ENCODE measurements at regions not wholly inside any gene's neighbourhood (a gene's known extent, or its start where the extent isn't known, plus 50 kb on each side); places are given as distances from the start of the nearest gene placed in this dataset.

DNA sequence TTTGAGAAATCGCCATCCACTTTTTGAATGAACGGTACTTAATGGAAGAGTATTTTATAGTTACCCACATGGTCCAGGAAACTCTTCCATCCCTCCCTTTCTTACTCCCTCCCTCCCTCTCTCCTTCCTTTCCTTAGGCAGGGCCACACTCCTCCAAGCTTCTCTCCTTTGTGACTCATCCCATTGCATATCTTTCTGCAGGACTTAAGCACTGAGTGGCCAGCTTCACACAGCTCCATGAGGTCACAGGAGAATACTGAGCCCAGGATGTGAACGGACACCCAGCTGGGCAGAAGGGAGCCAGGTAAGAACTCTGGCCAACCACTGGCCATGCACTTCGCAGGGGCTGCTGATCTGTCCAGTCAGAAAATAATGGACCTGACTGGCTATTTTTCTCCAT lies 189.7 kb upstream of the ADCY1 start:
- CTCF ChIA-PET: no interaction called here
- Histone ChIP-seq H2AFZ (ENCODE audit: control insufficient read depth, low read depth, low read length) (no peak overlapping the region), H3K9me3 (replicated peaks; ENCODE audit: control insufficient read depth, insufficient read depth, low read length) (no peaks in the 10 kb centered on the region), H3K9ac (ENCODE audit: control insufficient read depth, insufficient read depth, low read length) (no peak overlapping the region), H3K4me1 (ENCODE audit: control insufficient read depth, insufficient read depth, low read length) (no peaks in the 10 kb centered on the region), H3K4me2 (ENCODE audit: control insufficient read depth, insufficient read depth) (no peak overlapping the region), H3K27me3 (replicated peaks in 1 of 2; ENCODE audit: control insufficient read depth in 2 of 2, insufficient read depth in 2 of 2, low read length in 1 of 2) (no peaks in the 10 kb centered on the region), H3K36me3 (ENCODE audit: control insufficient read depth in 2 of 2, insufficient read depth in 2 of 2, low read length in 1 of 2) (no peaks in the 10 kb centered on the region), H3K27ac (ENCODE audit: control insufficient read depth, insufficient read depth) (no peak overlapping the region), H3K4me3 (no peak overlapping the region), H3K79me2 (ENCODE audit: control insufficient read depth, insufficient read depth, low read length) (no peaks in the 10 kb centered on the region), H4K20me1 (ENCODE audit: control insufficient read depth, insufficient read depth) (no peaks in the 10 kb centered on the region)
- no peak for ATAC-seq
- no peak for TF ChIP-seq ZNF207 (IDR thresholded peaks at IDR 0.05; ENCODE audit: borderline replicate concordance)
- no peak for TF ChIP-seq SIN3A (IDR thresholded peaks at IDR 0.05; ENCODE audit: low read depth, low read length)
- no peak for TF ChIP-seq MYB (IDR thresholded peaks at IDR 0.05; ENCODE audit: borderline replicate concordance, low read depth, low read length)
- TF ChIP-seq, protein P1, sequence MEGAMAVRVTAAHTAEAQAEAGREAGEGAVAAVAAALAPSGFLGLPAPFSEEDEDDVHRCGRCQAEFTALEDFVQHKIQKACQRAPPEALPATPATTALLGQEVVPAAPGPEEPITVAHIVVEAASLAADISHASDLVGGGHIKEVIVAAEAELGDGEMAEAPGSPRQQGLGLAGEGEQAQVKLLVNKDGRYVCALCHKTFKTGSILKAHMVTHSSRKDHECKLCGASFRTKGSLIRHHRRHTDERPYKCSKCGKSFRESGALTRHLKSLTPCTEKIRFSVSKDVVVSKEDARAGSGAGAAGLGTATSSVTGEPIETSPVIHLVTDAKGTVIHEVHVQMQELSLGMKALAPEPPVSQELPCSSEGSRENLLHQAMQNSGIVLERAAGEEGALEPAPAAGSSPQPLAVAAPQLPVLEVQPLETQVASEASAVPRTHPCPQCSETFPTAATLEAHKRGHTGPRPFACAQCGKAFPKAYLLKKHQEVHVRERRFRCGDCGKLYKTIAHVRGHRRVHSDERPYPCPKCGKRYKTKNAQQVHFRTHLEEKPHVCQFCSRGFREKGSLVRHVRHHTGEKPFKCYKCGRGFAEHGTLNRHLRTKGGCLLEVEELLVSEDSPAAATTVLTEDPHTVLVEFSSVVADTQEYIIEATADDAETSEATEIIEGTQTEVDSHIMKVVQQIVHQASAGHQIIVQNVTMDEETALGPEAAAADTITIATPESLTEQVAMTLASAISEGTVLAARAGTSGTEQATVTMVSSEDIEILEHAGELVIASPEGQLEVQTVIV (IDR thresholded peaks at IDR 0.05; ENCODE audit: borderline replicate concordance, partially characterized antibody): no peak
- no peak for TF ChIP-seq HDGF (IDR thresholded peaks at IDR 0.05)
- TF ChIP-seq, protein P2, sequence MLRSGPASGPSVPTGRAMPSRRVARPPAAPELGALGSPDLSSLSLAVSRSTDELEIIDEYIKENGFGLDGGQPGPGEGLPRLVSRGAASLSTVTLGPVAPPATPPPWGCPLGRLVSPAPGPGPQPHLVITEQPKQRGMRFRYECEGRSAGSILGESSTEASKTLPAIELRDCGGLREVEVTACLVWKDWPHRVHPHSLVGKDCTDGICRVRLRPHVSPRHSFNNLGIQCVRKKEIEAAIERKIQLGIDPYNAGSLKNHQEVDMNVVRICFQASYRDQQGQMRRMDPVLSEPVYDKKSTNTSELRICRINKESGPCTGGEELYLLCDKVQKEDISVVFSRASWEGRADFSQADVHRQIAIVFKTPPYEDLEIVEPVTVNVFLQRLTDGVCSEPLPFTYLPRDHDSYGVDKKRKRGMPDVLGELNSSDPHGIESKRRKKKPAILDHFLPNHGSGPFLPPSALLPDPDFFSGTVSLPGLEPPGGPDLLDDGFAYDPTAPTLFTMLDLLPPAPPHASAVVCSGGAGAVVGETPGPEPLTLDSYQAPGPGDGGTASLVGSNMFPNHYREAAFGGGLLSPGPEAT (IDR thresholded peaks at IDR 0.05; ENCODE audit: low read depth): no peak
- TF ChIP-seq, protein P3, sequence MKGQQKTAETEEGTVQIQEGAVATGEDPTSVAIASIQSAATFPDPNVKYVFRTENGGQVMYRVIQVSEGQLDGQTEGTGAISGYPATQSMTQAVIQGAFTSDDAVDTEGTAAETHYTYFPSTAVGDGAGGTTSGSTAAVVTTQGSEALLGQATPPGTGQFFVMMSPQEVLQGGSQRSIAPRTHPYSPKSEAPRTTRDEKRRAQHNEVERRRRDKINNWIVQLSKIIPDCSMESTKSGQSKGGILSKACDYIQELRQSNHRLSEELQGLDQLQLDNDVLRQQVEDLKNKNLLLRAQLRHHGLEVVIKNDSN (IDR thresholded peaks at IDR 0.05; ENCODE audit: borderline replicate concordance, extremely low read length, insufficient read depth, low read depth, low read length): no peak
- TF ChIP-seq CHD2 (IDR thresholded peaks at IDR 0.05; ENCODE audit: borderline replicate concordance, low read depth, low read length): no peak
- TF ChIP-seq NFIC (IDR thresholded peaks at IDR 0.05; ENCODE audit: low read depth, low read length): no peak
- TF ChIP-seq MYC (IDR thresholded peaks at IDR 0.05; ENCODE audit: insufficient read depth, insufficient read length, insufficient replicate concordance, low read length, severe bottlenecking): no peak
- FAIRE-seq: no peak
- in situ Hi-C loops (cut with MboI): no loop called here
- BruUV-seq (replicated peaks): no TSS peak
- RAD21 ChIA-PET (ENCODE audit: unreplicated experiment): no interaction called here
- SMC1A ChIA-PET (ENCODE audit: uncharacterized antibody, unreplicated experiment): no interaction called here
- WGBS (ENCODE audit: insufficient coverage, insufficient replicate concordance, low lambda C conversion rate, missing lambda C conversion rate): 11% methylated on average over 4 of the region's 4 CpGs
- POLR2A ChIA-PET: no interaction called here
- intact Hi-C loops (cut with micrococcal nuclease; ENCODE audit: unreplicated experiment): no loop called here
- no peak for DNase-seq (ENCODE audit: low read depth, low spot score)

All from GM12878 (cell line).